PFSK-1 (cell line): ENCODE measurements at regions not wholly inside any gene's neighbourhood (a gene's known extent, or its start where the extent isn't known, plus 50 kb on each side); places are given as distances from the start of the nearest gene placed in this dataset.

Experiments
- FOXP2 ChIP-seq: optimal IDR thresholded peaks from 2 replicates; pipeline ENCODE3; 2011; ENCODE audit warnings: borderline replicate concordance, control low read depth, inconsistent platforms; ENCODE audit not compliant: insufficient read depth; ENCODE audit errors: extremely low read length, extremely low read depth
- POLR2AphosphoS5 ChIP-seq: IDR thresholded peaks from 2 replicates; pipeline ENCODE4 v1.6.1; 2012; ENCODE audit warnings: low read depth, mild to moderate bottlenecking, control low read depth, low read length, moderate library complexity
- SIN3A ChIP-seq: IDR thresholded peaks from 2 replicates; pipeline ENCODE4 v1.6.1; 2012; ENCODE audit warnings: mild to moderate bottlenecking, low read length, moderate library complexity, borderline replicate concordance; ENCODE audit not compliant: insufficient read depth
- TAF1 ChIP-seq: IDR thresholded peaks from 2 replicates; pipeline ENCODE4 v1.6.1; 2012; ENCODE audit warnings: low read length, control low read depth, borderline replicate concordance; ENCODE audit not compliant: insufficient read depth
- TF ChIP-seq, protein P1 (sequence below), 2 experiments: IDR thresholded peaks; 2 replicates each; pipeline versions ENCODE4 v1.6.1 to v1.8.0; 2011 to 2012; ENCODE audit warnings: low read depth in 2 of 2, low read length in 2 of 2, control low read depth in 1 of 2, inconsistent platforms in 1 of 2, mild to moderate bottlenecking in 1 of 2, moderate library complexity in 1 of 2; ENCODE audit not compliant: insufficient read depth in 1 of 2

DNA sequence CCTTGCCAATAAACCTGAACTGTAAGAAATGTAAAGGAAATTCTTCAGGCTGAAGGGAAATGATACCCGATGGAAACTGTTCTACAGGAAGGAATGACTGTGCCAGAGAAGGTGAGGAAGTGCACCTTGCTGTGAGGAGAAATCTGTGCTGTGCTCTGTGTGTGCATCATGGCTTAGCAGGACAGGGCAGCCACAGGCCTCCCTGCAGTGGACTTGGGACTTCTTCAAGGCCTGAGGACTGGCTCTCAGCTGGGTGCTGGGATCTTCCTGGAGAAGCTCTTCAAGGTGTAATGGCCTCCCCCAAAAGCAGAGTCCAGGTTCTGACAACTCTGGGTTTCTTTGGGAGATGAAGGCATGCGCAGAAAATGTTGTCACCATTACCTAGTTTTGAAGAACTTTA lies 145.1 kb downstream of the UQCRFS1 start:
- TF ChIP-seq SIN3A, result no peak
- TF ChIP-seq, protein P1, sequence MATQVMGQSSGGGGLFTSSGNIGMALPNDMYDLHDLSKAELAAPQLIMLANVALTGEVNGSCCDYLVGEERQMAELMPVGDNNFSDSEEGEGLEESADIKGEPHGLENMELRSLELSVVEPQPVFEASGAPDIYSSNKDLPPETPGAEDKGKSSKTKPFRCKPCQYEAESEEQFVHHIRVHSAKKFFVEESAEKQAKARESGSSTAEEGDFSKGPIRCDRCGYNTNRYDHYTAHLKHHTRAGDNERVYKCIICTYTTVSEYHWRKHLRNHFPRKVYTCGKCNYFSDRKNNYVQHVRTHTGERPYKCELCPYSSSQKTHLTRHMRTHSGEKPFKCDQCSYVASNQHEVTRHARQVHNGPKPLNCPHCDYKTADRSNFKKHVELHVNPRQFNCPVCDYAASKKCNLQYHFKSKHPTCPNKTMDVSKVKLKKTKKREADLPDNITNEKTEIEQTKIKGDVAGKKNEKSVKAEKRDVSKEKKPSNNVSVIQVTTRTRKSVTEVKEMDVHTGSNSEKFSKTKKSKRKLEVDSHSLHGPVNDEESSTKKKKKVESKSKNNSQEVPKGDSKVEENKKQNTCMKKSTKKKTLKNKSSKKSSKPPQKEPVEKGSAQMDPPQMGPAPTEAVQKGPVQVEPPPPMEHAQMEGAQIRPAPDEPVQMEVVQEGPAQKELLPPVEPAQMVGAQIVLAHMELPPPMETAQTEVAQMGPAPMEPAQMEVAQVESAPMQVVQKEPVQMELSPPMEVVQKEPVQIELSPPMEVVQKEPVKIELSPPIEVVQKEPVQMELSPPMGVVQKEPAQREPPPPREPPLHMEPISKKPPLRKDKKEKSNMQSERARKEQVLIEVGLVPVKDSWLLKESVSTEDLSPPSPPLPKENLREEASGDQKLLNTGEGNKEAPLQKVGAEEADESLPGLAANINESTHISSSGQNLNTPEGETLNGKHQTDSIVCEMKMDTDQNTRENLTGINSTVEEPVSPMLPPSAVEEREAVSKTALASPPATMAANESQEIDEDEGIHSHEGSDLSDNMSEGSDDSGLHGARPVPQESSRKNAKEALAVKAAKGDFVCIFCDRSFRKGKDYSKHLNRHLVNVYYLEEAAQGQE (IDR thresholded peaks at IDR 0.05; ENCODE audit: insufficient read depth in 1 of 2, low read depth in 2 of 2, low read length in 2 of 2), result no peak
- TF ChIP-seq TAF1, result no peak
- no peak for TF ChIP-seq POLR2AphosphoS5

GRCh38 chr19:29062475-29063435 lies 150.2 kb downstream of the UQCRFS1 start:
- TF ChIP-seq POLR2AphosphoS5 (no peak), SIN3A (no peak), FOXP2 (no peak), TAF1 (no peak)
- TF ChIP-seq, protein P1 (IDR thresholded peaks at IDR 0.05; ENCODE audit: insufficient read depth in 1 of 2, low read depth in 2 of 2, low read length in 2 of 2), result no peak

DNA sequence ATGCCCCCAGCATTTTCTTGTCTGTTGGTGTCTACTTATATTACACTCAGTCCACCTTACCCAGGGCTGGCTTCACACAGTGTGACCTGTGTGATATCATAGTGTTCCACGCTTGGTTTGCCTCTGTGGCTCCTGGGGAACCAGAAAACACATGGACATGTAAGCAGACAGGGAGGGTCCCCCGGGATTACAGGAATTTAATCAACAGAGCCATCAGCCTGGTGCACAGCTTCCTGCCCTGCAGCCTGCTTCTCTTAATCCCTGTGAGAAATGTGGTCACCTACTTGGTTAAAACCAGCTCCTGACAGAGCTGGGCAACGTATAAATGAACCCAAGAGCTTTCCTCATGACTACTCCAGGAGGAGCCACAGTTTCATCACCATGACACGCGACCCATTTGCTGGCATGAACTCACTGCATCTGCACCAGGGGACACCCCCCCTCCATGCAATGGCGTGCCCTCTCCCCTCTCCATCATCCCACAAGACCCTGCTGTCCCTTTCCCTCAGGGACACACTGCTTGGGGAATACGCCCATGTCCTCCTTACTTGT lies 152.1 kb downstream of the UQCRFS1 start:
- TF ChIP-seq TAF1, result no peak
- TF ChIP-seq FOXP2, result no peak
- TF ChIP-seq, protein P1 (IDR thresholded peaks at IDR 0.05; ENCODE audit: insufficient read depth in 1 of 2, low read depth in 2 of 2, low read length in 2 of 2), result no peak
- TF ChIP-seq SIN3A, result no peak
- TF ChIP-seq POLR2AphosphoS5, result no peak

- TF ChIP-seq SIN3A, result no peak
Observed at GRCh38 chr19:29056535-29056934, 156.4 kb downstream of the UQCRFS1 start.

DNA sequence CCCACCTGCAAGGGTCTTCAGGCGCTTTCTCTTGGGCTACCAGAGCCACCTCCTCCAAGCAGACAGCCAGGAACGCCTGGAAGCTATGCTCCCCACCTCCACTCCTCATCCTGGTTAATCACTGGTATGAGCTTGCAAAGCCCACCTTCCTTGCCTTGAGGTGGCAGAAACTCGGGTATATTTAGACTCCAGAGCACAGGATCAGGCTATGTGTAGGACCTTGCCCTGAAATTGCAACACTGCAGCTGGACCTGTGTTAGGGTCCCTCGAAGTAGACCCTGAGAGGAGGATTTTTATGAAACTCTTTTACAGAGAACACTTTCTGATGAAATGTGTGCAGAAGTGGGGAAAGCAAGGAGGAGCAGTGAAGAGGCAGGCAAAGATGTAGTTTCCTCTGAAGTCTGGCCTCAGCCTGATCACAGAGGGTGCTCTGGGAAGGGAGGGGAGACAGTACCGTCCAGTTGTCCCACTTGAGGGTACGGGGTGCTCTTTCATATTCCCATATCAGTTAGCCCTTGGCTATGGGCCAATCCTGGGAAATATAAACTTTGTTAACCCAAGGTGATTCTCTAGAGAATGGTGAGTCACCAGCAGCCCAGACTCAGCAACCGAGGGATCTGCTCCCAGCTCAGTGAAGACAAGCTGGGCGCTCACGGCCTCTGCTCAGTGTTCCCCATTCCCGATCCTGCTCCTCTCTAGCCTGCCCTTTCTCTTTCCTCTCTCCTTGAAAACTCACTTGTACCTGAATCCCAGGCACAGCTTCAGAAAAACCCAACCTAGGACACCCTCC lies 157.9 kb downstream of the UQCRFS1 start:
- TF ChIP-seq, protein P1 (IDR thresholded peaks at IDR 0.05; ENCODE audit: insufficient read depth in 1 of 2, low read depth in 2 of 2, low read length in 2 of 2), result no peak
- no peak for TF ChIP-seq SIN3A
- no peak for TF ChIP-seq TAF1
- TF ChIP-seq POLR2AphosphoS5, result no peak
- TF ChIP-seq FOXP2, result no peak
